ENCODE measurements at regions not wholly inside any gene's neighbourhood (a gene's known extent, or its start where the extent isn't known, plus 50 kb on each side); places are given as distances from the start of the nearest gene placed in this dataset.

DNA sequence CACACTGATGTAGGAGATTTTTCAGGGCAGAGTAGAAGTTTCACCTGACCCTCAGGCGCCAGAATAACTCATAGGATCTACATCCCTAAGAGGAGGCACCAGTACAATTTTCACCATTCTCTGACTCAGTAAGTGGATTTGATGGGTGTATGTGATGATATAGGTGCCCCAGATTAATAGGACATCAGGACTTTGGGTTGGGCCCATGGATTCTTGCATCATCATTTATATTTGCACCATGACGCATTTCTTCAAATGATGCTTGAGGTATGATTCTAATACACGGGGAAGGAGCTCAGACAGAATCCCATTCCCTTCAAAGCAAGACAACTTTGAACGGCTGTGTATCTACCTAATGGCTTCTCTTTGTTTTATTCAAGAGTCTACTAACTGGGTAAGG lies 173.2 kb downstream of the TMEM114 start:
- no peak for TF ChIP-seq POLR2AphosphoS5 (IDR thresholded peaks at IDR 0.05; ENCODE audit: low read depth, low read length)
- no peak for TF ChIP-seq POLR2A (IDR thresholded peaks at IDR 0.05; ENCODE audit: low read depth, low read length)
- no peak for TF ChIP-seq SPI1 (IDR thresholded peaks at IDR 0.05; ENCODE audit: low read depth, low read length)

Data from GM12891 (cell line).